Ovary (tissue), 7 donors: ENCODE measurements at regions not wholly inside any gene's neighbourhood (a gene's known extent, or its start where the extent isn't known, plus 50 kb on each side); places are given as distances from the start of the nearest gene placed in this dataset.

Experiments used
- DNase-seq, 5 donors: peaks; one replicate each; pipeline ENCODE4 v3.0.0-alpha.2; 2019 to 2020
- H3K27ac ChIP-seq, 2 donors: fragments of 200-600 bp; one replicate each; pipeline versions ENCODE4 v1.5.1 to v1.8.0; 2019 to 2022
- H3K27me3 ChIP-seq: fragments of 200-600 bp; one replicate; pipeline ENCODE4 v1.8.0; 2022
- H3K36me3 ChIP-seq: fragments of 200-600 bp; sonication (generic); one replicate; pipeline ENCODE4 v1.5.1; 2019
- H3K4me1 ChIP-seq: one replicate; pipeline ENCODE4 v1.8.1; 2013; ENCODE audit warnings: mild to moderate bottlenecking, moderate library complexity; ENCODE audit not compliant: insufficient read depth
- H3K4me3 ChIP-seq: fragments of 200-600 bp; sonication (generic); one replicate; pipeline ENCODE4 v1.5.1; 2017
- H3K9me3 ChIP-seq, 2 donors: fragments of 200-600 bp in 1 of 2; sonication (generic) in 1 of 2; one replicate each; pipeline versions ENCODE4 v1.5.1 to v1.8.1; 2013 to 2019; ENCODE audit warnings: mild to moderate bottlenecking in 1 of 2, moderate library complexity in 1 of 2
- EP300 ChIP-seq: sonication (generic); formaldehyde crosslinking; IDR thresholded peaks from one replicate; pipeline ENCODE4 v1.6.1; 2017; ENCODE audit warnings: antibody characterized with exemption
- POLR2A ChIP-seq: fragments of 450-650 bp; IDR thresholded peaks from one replicate; pipeline ENCODE4 v1.6.1; 2017; ENCODE audit warnings: antibody characterized with exemption, mild to moderate bottlenecking, moderate library complexity
- WGBS, 3 donors: extraction: QIAGEN DNeasy Blood & Tissue Kit in 1 of 3; methylation state at CpG; one replicate each; pipeline versions ENCODE4 v1.1.5 to v1.1.7; 2013 to 2017; 5-methylcytosine and 5-hydroxymethylcytosine counted together
- intact Hi-C, 4 donors: fragments of 100-400 bp; cut with DNase I; formaldehyde crosslinking; loops; one replicate each; pipeline versions ENCODE4 v1.11.0 to v1.15.1; 2022 to 2023
- TF ChIP-seq, protein P1 (sequence below), 3 donors: fragments of 450-650 bp in 2 of 3; fragments of 200-600 bp in 1 of 3; IDR thresholded peaks; one replicate each; pipeline versions ENCODE4 v1.5.1 to v1.8.0; 2016 to 2022; ENCODE audit warnings: antibody characterized with exemption in 3 of 3, mild to moderate bottlenecking in 1 of 3
- donor health status: DM: no; HTN: no; CAD: no; lungs with moderate emphysema.
- donor health status: DM: no; HTN: no; CAD: no.
- donor health status: Bipolar disorder and iron deficiency.
- donor health status: DM: no; HTN: no; CAD: no.
- donor health status: DM: yes; HTN: yes; CAD: no.

- H3K36me3 ChIP-seq, result no peaks in the 10 kb centered on the region
- TF ChIP-seq, protein P1, sequence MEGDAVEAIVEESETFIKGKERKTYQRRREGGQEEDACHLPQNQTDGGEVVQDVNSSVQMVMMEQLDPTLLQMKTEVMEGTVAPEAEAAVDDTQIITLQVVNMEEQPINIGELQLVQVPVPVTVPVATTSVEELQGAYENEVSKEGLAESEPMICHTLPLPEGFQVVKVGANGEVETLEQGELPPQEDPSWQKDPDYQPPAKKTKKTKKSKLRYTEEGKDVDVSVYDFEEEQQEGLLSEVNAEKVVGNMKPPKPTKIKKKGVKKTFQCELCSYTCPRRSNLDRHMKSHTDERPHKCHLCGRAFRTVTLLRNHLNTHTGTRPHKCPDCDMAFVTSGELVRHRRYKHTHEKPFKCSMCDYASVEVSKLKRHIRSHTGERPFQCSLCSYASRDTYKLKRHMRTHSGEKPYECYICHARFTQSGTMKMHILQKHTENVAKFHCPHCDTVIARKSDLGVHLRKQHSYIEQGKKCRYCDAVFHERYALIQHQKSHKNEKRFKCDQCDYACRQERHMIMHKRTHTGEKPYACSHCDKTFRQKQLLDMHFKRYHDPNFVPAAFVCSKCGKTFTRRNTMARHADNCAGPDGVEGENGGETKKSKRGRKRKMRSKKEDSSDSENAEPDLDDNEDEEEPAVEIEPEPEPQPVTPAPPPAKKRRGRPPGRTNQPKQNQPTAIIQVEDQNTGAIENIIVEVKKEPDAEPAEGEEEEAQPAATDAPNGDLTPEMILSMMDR (IDR thresholded peaks at IDR 0.05), result no peak
- TF ChIP-seq EP300, result no peak
- TF ChIP-seq POLR2A, result no peak
- H3K4me3 ChIP-seq, result no peak overlapping the region
- no peak for DNase-seq
- no peak overlapping the region for H3K27ac ChIP-seq
- H3K4me1 ChIP-seq, result no peaks in the 10 kb centered on the region
- WGBS, 3 donors, result 86 to 88% (median 86%) methylated on average over 19 of the region's 19 CpGs
- intact Hi-C loops, result no loop called here
- no peaks in the 10 kb centered on the region for H3K9me3 ChIP-seq
- H3K27me3 ChIP-seq, result no peaks in the 10 kb centered on the region
These were observed 135.3 kb downstream of the SOX1 start for GRCh38 chr13:112202266-112202665.

DNA sequence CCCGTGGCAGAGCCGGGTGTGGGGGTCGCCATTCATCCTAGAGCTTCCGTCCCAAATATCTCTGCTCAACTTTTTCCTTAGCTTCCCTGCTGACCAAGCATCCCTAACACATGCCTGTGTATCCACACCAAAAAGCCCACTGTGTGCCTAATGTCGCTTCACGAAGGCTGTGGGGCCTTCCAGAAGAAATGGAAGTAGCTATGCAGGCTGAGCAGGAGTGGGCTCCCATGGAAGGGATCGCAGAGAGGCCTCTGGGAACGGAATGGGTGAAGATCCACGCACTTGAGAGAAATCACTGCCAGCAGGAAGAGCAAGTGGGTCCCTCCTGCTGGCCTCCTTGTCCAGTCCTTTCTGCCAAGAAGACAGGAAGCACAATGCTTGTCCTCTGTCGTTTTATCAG is 136.0 kb downstream of the SOX1 start:
- Histone ChIP-seq H3K27ac (no peak overlapping the region), H3K4me1 (no peaks in the 10 kb centered on the region), H3K9me3 (no peaks in the 10 kb centered on the region), H3K27me3 (no peaks in the 10 kb centered on the region), H3K4me3 (no peak overlapping the region), H3K36me3 (no peaks in the 10 kb centered on the region)
- TF ChIP-seq EP300, result no peak
- TF ChIP-seq, protein P1 (IDR thresholded peaks at IDR 0.05), result no peak
- no peak for TF ChIP-seq POLR2A
- 49 to 63% (median 59%) methylated on average over 10 of the region's 10 CpGs for WGBS, 3 donors
- no peak for DNase-seq
- intact Hi-C loops, result no loop called here

DNA sequence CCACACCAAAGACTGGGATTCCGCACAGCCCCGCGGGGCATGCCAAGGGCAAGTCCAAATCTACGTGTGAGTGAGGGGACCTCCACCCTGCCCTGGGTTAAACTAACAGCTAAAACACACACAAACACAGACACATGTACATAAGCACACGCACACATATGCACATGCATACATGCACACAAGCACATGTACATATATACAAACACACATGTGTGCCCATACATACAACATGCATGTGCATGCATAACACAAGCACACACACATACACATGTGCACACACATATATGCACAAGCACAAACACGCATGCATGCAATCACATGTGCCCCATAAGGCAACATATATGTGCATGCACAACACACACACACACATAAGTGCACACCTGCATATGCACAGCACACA is 136.7 kb downstream of the SOX1 start:
- no peak overlapping the region for H3K4me3 ChIP-seq
- DNase-seq, result no peak
- no peaks in the 10 kb centered on the region for H3K36me3 ChIP-seq
- TF ChIP-seq EP300, result no peak
- no peak for TF ChIP-seq POLR2A
- TF ChIP-seq, protein P1 (IDR thresholded peaks at IDR 0.05), result no peak
- no peaks in the 10 kb centered on the region for H3K27me3 ChIP-seq
- H3K9me3 ChIP-seq, result no peaks in the 10 kb centered on the region
- intact Hi-C loops, result no loop called here
- H3K27ac ChIP-seq, result no peak overlapping the region
- 85 to 90% (median 85%) methylated on average over 6 of the region's 6 CpGs for WGBS, 3 donors
- no peaks in the 10 kb centered on the region for H3K4me1 ChIP-seq

DNA sequence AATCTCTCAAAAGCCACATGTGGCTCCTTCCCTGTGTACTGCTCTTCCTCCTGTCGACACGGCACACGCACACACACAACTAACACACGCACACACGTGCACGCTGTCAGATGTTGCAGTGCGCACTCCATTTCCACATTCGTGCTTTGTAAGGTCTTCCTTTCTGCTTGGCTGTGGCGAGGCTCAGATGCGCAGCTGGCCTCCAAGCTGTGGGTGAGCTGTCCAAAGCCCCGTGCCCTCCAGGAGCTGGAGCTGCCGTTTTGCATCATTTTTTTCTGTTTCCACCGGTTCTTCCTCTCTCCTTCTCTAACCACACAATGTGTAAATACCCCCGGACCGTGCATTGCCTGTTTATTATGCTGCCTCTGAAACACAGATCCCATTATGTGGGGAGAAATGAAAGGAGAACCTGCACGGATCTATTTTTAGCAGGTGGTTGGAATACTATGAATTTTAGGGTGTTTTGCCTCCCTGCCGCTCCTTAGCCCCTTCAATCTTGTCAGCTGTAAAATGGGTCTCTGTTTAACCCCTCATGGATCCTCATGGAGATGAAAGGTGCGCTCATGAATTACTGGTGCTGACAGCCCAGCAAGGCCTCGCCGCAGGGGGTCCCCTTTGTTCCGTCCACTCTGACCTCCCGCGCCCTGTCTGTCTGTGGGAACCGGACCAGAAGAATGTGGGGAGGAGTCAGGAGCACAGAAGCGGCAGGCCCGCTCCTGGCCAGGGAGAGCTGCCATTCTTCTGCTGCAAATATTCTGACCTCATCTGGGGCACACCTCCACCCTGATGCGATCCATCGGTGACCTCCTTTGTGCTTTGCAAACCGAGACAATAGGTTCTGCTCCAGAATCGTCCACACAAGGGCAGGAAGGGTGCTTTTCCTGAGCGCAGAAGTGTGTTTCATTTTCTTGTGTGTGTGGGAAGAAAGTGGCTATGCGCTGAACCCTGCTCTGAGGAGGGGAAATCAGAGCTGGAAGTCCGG is 137.7 kb downstream of the SOX1 start:
- DNase-seq, result no peak
- TF ChIP-seq, protein P1 (IDR thresholded peaks at IDR 0.05), result no peak
- TF ChIP-seq EP300, result no peak
- TF ChIP-seq POLR2A, result no peak
- Histone ChIP-seq H3K36me3 (no peaks in the 10 kb centered on the region), H3K4me3 (no peak overlapping the region), H3K4me1 (no peaks in the 10 kb centered on the region), H3K9me3 (no peaks in the 10 kb centered on the region), H3K27me3 (no peaks in the 10 kb centered on the region), H3K27ac (no peak overlapping the region)
- intact Hi-C loops, result no loop called here
- 17 to 24% (median 19%) methylated on average over 33 of the region's 33 CpGs for WGBS, 3 donors
